Body of pancreas (tissue), 4 donors: ENCODE measurements at regions not wholly inside any gene's neighbourhood (a gene's known extent, or its start where the extent isn't known, plus 50 kb on each side); places are given as distances from the start of the nearest gene placed in this dataset.

Experiments
- CTCF ChIP-seq, 7 experiments: fragments of 450-650 bp in 4 of 7; fragments of 200-600 bp in 3 of 7; sonication (generic) in 3 of 7; IDR thresholded peaks; one replicate each; pipeline ENCODE4 v1.5.1; 2016 to 2019; ENCODE audit warnings: antibody characterized with exemption in 7 of 7
- POLR2A ChIP-seq, 3 donors: fragments of 450-650 bp; IDR thresholded peaks; one replicate each; pipeline ENCODE4 v1.6.1; 2016; ENCODE audit warnings: antibody characterized with exemption in 3 of 3, mild to moderate bottlenecking in 2 of 3

GRCh38 chr2:153299809-153300208 is 178.8 kb downstream of the RPRM start:
- TF ChIP-seq CTCF (IDR thresholded peaks at IDR 0.05) (no peak), POLR2A (IDR thresholded peaks at IDR 0.05) (no peak)
